G401 (cell line): ENCODE measurements at regions not wholly inside any gene's neighbourhood (a gene's known extent, or its start where the extent isn't known, plus 50 kb on each side); places are given as distances from the start of the nearest gene placed in this dataset.

ENCODE experiments used
- DNase-seq: peaks from one replicate; pipeline ENCODE4 v3.0.0-alpha.2; 2015; ENCODE audit warnings: low spot score
- in situ Hi-C: cut with HindIII; loops from 2 replicates; pipeline ENCODE4 v1.10.0; 2016; ENCODE audit warnings: low sequenced_read_pairs, mixed read lengths

GRCh38 chr2:34112161-34112560 is 513.1 kb upstream of the FAM98A start:
- in situ Hi-C loops: no loop called here
- DNase-seq: no peak

GRCh38 chr2:34110392-34110791 is 511.3 kb upstream of the FAM98A start:
- no peak for DNase-seq
- in situ Hi-C loops: no loop called here

- no peak for DNase-seq
- in situ Hi-C loops: no loop called here
Measured at GRCh38 chr2:34107811-34108210, 508.7 kb upstream of the FAM98A start.

GRCh38 chr2:34105006-34105767 is 506.1 kb upstream of the FAM98A start:
- DNase-seq: no peak
- in situ Hi-C loops: no loop called here

GRCh38 chr2:34104601-34105000 is 505.5 kb upstream of the FAM98A start:
- DNase-seq: no peak

GRCh38 chr2:34103437-34103836 is 504.3 kb upstream of the FAM98A start:
- no peak for DNase-seq
- in situ Hi-C loops: no loop called here

More at GRCh38 chr2:34104601-34105000, 505.5 kb upstream of the FAM98A start:
- in situ Hi-C loops: no loop called here

- in situ Hi-C loops: no loop called here
- no peak for DNase-seq
Measured at GRCh38 chr2:34102339-34102738, 503.2 kb upstream of the FAM98A start.

- in situ Hi-C loops: no loop called here
- DNase-seq: no peak
Measured at GRCh38 chr2:34099377-34099776, 500.3 kb upstream of the FAM98A start.

- in situ Hi-C loops: no loop called here
- no peak for DNase-seq
Measured at GRCh38 chr2:34098256-34098655, 499.2 kb upstream of the FAM98A start.

GRCh38 chr2:34096562-34097171 is 497.6 kb upstream of the FAM98A start:
- DNase-seq: peak; percentile 74
- in situ Hi-C loops: no loop called here

- in situ Hi-C loops: no loop called here
- DNase-seq: no peak
Measured at GRCh38 chr2:34093790-34094189, 494.7 kb upstream of the FAM98A start.

GRCh38 chr2:34070196-34070595 is 471.1 kb upstream of the FAM98A start:
- DNase-seq: no peak
- in situ Hi-C loops: no loop called here

- in situ Hi-C loops: no loop called here
- DNase-seq: no peak
Measured at GRCh38 chr2:34069604-34070003, 470.5 kb upstream of the FAM98A start.

GRCh38 chr2:34050413-34050812 is 451.3 kb upstream of the FAM98A start:
- in situ Hi-C loops: no loop called here
- no peak for DNase-seq

- in situ Hi-C loops: no loop called here
- no peak for DNase-seq
Measured at GRCh38 chr2:34045101-34045655, 446.1 kb upstream of the FAM98A start.

- no peak for DNase-seq
- in situ Hi-C loops: no loop called here
Measured at GRCh38 chr2:34037886-34038285, 438.8 kb upstream of the FAM98A start.

- DNase-seq: no peak
- in situ Hi-C loops: no loop called here
Measured at GRCh38 chr2:34037157-34037556, 438.1 kb upstream of the FAM98A start.

GRCh38 chr2:34031097-34031496 is 432.0 kb upstream of the FAM98A start:
- in situ Hi-C loops: no loop called here
- DNase-seq: no peak

GRCh38 chr2:34030273-34030672 is 431.2 kb upstream of the FAM98A start:
- DNase-seq: no peak
- in situ Hi-C loops: no loop called here

- in situ Hi-C loops: no loop called here
- DNase-seq: no peak
Measured at GRCh38 chr2:34029073-34029472, 430.0 kb upstream of the FAM98A start.

GRCh38 chr2:34025196-34025595 is 426.1 kb upstream of the FAM98A start:
- in situ Hi-C loops: no loop called here
- no peak for DNase-seq
